Adrenal gland (tissue), 5 donors: ENCODE measurements at regions not wholly inside any gene's neighbourhood (a gene's known extent, or its start where the extent isn't known, plus 50 kb on each side); places are given as distances from the start of the nearest gene placed in this dataset.

Source experiments
- CTCF ChIP-seq, 6 experiments: fragments of 450-650 bp in 4 of 6; fragments of 200-600 bp in 2 of 6; sonication (generic) in 1 of 6; IDR thresholded peaks; 1 replicate in 5 of 6; 2 replicates in 1 of 6; pipeline versions ENCODE4 v1.5.1 to v1.8.0; 2016 to 2021; ENCODE audit warnings: antibody characterized with exemption in 6 of 6, mild to moderate bottlenecking in 2 of 6, moderate library complexity in 1 of 6
- POLR2A ChIP-seq, 2 donors: fragments of 450-650 bp; IDR thresholded peaks; one replicate each; pipeline ENCODE4 v1.6.1; 2017; ENCODE audit warnings: antibody characterized with exemption in 2 of 2, mild to moderate bottlenecking in 2 of 2, moderate library complexity in 1 of 2
- donor health status: DM: no; HTN: no; CAD: no.

DNA sequence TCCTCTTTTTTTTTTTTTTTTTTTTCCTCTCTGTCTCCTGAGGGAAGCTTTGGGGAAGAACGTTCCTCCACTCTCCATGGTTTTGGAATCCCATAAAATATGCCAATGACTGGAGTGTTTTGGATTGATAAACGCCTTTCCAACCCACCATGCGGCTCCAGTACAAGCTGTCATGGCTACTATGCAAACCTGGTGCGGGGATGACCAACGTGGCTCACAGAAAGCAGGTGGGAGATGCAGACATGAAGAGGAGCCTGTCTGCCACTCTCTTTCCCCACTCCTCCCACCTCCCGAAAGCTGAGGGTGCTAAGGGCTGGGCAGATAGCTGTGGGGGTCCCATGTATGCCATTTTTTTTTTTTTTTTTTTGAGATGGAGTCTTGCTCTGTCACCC lies 69.9 kb upstream of the SEC14L1 start:
- TF ChIP-seq CTCF (IDR thresholded peaks at IDR 0.05) (no peak), POLR2A (IDR thresholded peaks at IDR 0.05) (no peak)
